Keratinocyte (primary cell): ENCODE measurements at regions not wholly inside any gene's neighbourhood (a gene's known extent, or its start where the extent isn't known, plus 50 kb on each side); places are given as distances from the start of the nearest gene placed in this dataset.

Source experiments
- DNase-seq: peaks from one replicate; pipeline ENCODE4 v3.0.0-alpha.2; 2011; ENCODE audit warnings: low read depth, missing footprints, low spot score
- FAIRE-seq: peaks from 2 replicates; lab custom pipeline; 2011; peaks lifted over from hg19 to GRCh38; lab: Jason Lieb, UNC
- H2AFZ ChIP-seq: 2 replicates; pipeline ENCODE4 v1.6.0; 2012; ENCODE audit warnings: low read length, control low read depth, inconsistent platforms; ENCODE audit not compliant: control insufficient read depth
- H3K27ac ChIP-seq: 2 replicates; pipeline ENCODE4 v1.5.1; 2011; ENCODE audit warnings: low read length; ENCODE audit not compliant: control insufficient read depth, insufficient read depth
- H3K27me3 ChIP-seq: 3 replicates; pipeline ENCODE4 v1.6.0; 2011; ENCODE audit warnings: low read length; ENCODE audit not compliant: control insufficient read depth, insufficient read depth; ENCODE audit errors: extremely low read depth
- H3K36me3 ChIP-seq, 2 experiments: 2 replicates in 1 of 2; 3 replicates in 1 of 2; pipeline ENCODE4 v1.5.1; 2011; ENCODE audit warnings: low read length in 2 of 2, mild to moderate bottlenecking in 1 of 2; ENCODE audit not compliant: control insufficient read depth in 2 of 2, insufficient read depth in 2 of 2; ENCODE audit errors: extremely low read depth in 1 of 2
- H3K4me1 ChIP-seq: 3 replicates; pipeline ENCODE4 v1.5.1; 2011; ENCODE audit warnings: low read length; ENCODE audit not compliant: control insufficient read depth, insufficient read depth; ENCODE audit errors: extremely low read depth
- H3K4me2 ChIP-seq: 3 replicates; pipeline ENCODE4 v1.6.0; 2011; ENCODE audit warnings: low read depth, low read length; ENCODE audit not compliant: control insufficient read depth, insufficient read depth; ENCODE audit errors: extremely low read depth
- H3K4me3 ChIP-seq, 3 experiments: fragments of 200-600 bp in 1 of 3; sonication (generic) in 1 of 3; 2 replicates in 2 of 3; 3 replicates in 1 of 3; pipeline ENCODE4 v1.5.1; 2011 to 2016; ENCODE audit warnings: low read length in 3 of 3, mild to moderate bottlenecking in 3 of 3, control low read depth in 2 of 3, inconsistent platforms in 1 of 3, low read depth in 1 of 3, mixed read lengths in 1 of 3, mixed run types in 1 of 3, moderate library complexity in 1 of 3; ENCODE audit not compliant: control insufficient read depth in 2 of 3, insufficient read depth in 2 of 3; ENCODE audit errors: extremely low read depth in 1 of 3
- H3K79me2 ChIP-seq: 2 replicates; pipeline ENCODE4 v1.6.0; 2012; ENCODE audit warnings: low read length; ENCODE audit not compliant: control insufficient read depth, insufficient read depth
- H3K9ac ChIP-seq: 3 replicates; pipeline ENCODE4 v1.6.0; 2011; ENCODE audit warnings: low read length; ENCODE audit not compliant: control insufficient read depth, insufficient read depth; ENCODE audit errors: extremely low read depth
- H3K9me1 ChIP-seq: 3 replicates; pipeline ENCODE4 v1.6.0; 2011; ENCODE audit warnings: low read length; ENCODE audit not compliant: control insufficient read depth, insufficient read depth; ENCODE audit errors: extremely low read depth
- H3K9me3 ChIP-seq: 2 replicates; pipeline ENCODE4 v1.5.1; 2012; ENCODE audit warnings: low read depth, low read length; ENCODE audit not compliant: control insufficient read depth
- H4K20me1 ChIP-seq: 3 replicates; pipeline ENCODE4 v1.6.0; 2011; ENCODE audit warnings: low read length; ENCODE audit not compliant: control insufficient read depth, insufficient read depth; ENCODE audit errors: extremely low read depth
- EZH2 ChIP-seq: IDR thresholded peaks from one replicate; pipeline ENCODE4 v1.6.1; 2012; ENCODE audit warnings: inconsistent platforms, mild to moderate bottlenecking, low read length, moderate library complexity
- dilution Hi-C: fragments of 300-500 bp; cut with MboI; formaldehyde crosslinking; loops from one replicate; pipeline ENCODE4 v1.7.0; 2020; ENCODE audit warnings: low sequenced_read_pairs; ENCODE audit not compliant: extremely low pct_ligation_motif_present
- TF ChIP-seq, protein P1 (sequence below), 3 experiments: IDR thresholded peaks in 1 of 3; conservative IDR thresholded peaks in 1 of 3; optimal IDR thresholded peaks in 1 of 3; 2 replicates in 2 of 3; 3 replicates in 1 of 3; pipeline versions ENCODE3 to v1.5.1; 2011; ENCODE audit warnings: low read length in 3 of 3, mild to moderate bottlenecking in 3 of 3, moderate library complexity in 2 of 3, control low read depth in 1 of 3, inconsistent platforms in 1 of 3; ENCODE audit not compliant: insufficient read depth in 2 of 3; ENCODE audit errors: extremely low read depth in 1 of 3

DNA sequence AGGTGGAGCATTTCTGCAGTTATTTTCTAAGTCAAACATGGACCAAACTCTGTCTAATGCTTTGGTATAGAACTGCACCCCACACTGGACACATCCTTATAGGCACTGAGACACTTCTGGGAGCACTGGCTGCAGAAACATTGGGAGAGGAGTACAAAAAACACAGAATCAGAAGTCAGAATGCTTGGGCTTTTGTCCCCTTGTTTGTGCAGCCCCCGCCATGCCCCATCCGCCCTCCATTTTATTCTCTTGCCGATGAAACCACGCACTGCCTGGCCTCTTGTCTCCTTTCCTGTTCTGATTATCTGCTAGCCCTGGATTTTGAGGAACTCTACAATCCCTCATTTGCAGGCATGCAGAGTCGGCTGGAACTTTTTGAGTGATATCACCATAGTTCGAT is 1201.2 kb downstream of the TBC1D22A start:
- no peak overlapping the region for H3K4me2 ChIP-seq
- DNase-seq, result no peak
- TF ChIP-seq EZH2, result no peak
- TF ChIP-seq, protein P1, sequence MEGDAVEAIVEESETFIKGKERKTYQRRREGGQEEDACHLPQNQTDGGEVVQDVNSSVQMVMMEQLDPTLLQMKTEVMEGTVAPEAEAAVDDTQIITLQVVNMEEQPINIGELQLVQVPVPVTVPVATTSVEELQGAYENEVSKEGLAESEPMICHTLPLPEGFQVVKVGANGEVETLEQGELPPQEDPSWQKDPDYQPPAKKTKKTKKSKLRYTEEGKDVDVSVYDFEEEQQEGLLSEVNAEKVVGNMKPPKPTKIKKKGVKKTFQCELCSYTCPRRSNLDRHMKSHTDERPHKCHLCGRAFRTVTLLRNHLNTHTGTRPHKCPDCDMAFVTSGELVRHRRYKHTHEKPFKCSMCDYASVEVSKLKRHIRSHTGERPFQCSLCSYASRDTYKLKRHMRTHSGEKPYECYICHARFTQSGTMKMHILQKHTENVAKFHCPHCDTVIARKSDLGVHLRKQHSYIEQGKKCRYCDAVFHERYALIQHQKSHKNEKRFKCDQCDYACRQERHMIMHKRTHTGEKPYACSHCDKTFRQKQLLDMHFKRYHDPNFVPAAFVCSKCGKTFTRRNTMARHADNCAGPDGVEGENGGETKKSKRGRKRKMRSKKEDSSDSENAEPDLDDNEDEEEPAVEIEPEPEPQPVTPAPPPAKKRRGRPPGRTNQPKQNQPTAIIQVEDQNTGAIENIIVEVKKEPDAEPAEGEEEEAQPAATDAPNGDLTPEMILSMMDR (optimal IDR thresholded peaks at IDR 0.05 in 1 of 3, IDR thresholded peaks at IDR 0.05 in 1 of 3, conservative IDR thresholded peaks at IDR 0.05 in 1 of 3; ENCODE audit: extremely low read depth in 1 of 3, insufficient read depth in 2 of 3, low read length in 3 of 3), result no peak
- no peaks in the 10 kb centered on the region for H3K79me2 ChIP-seq
- dilution Hi-C loops, result no loop called here
- peaks cover 8% of the 10 kb centered on the region for H3K9me3 ChIP-seq
- H2AFZ ChIP-seq, result no peak overlapping the region
- H3K27me3 ChIP-seq, result no peaks in the 10 kb centered on the region
- H3K4me3 ChIP-seq, result no peak overlapping the region
- no peak overlapping the region for H3K27ac ChIP-seq
- no peaks in the 10 kb centered on the region for H3K4me1 ChIP-seq
- no peaks in the 10 kb centered on the region for H3K9me1 ChIP-seq
- no peak overlapping the region for H3K9ac ChIP-seq
- H4K20me1 ChIP-seq, result no peaks in the 10 kb centered on the region
- no peaks in the 10 kb centered on the region for H3K36me3 ChIP-seq
- FAIRE-seq, result no peak

DNA sequence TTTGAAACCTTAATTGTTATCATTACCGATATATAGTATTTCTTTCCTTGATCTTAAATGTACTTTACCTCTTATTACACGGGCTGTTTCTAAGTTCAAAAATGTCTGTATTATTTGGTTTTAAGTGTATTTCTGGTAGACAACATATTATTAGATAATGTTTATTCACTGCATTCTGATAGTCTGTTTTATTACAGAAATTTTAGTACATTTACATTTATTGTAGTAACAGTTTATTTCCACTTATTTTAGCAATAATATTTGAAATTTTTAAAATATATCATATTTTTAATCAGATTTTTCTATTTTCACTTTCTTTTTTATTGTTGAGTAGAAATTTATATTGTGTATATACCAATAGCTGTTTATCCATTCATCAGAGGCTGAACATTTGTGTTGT is 1195.2 kb downstream of the TBC1D22A start:
- Histone ChIP-seq H4K20me1 (no peaks in the 10 kb centered on the region), H3K27me3 (no peaks in the 10 kb centered on the region), H3K36me3 (no peaks in the 10 kb centered on the region), H2AFZ (no peak overlapping the region), H3K4me2 (no peak overlapping the region), H3K9me1 (no peaks in the 10 kb centered on the region), H3K79me2 (no peaks in the 10 kb centered on the region), H3K4me1 (no peaks in the 10 kb centered on the region), H3K9me3 (no peaks in the 10 kb centered on the region), H3K9ac (no peak overlapping the region), H3K4me3 (no peak overlapping the region), H3K27ac (no peak overlapping the region)
- dilution Hi-C loops, result no loop called here
- DNase-seq, result no peak
- no peak for TF ChIP-seq EZH2
- FAIRE-seq, result no peak

DNA sequence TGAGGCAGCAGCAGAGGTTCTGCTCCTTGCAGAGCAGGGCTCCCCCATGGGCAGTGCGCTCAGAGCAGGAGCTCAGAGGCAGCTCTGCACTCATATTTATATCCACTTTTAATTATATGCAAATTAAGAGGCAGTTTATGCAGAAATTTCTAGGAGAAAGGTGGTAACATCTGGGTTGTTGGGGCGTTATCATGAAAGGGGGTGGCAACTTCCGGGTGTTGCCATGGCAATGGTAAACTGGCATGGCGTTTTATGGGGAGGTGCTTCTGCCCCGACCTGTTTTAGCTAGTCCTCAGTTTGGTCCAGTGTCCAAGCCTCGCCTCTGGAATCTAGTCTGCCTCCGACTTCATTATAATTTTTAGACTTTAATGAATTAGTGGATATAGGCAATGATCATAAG is 1191.7 kb downstream of the TBC1D22A start:
- H3K4me1 ChIP-seq, result no peaks in the 10 kb centered on the region
- no peak overlapping the region for H3K4me3 ChIP-seq
- DNase-seq, result no peak
- H3K27ac ChIP-seq, result no peak overlapping the region
- H3K9ac ChIP-seq, result no peak overlapping the region
- H3K4me2 ChIP-seq, result no peak overlapping the region
- peaks cover 2% of the 10 kb centered on the region for H3K9me3 ChIP-seq
- no peaks in the 10 kb centered on the region for H4K20me1 ChIP-seq
- dilution Hi-C loops, result no loop called here
- H2AFZ ChIP-seq, result no peak overlapping the region
- H3K27me3 ChIP-seq, result no peaks in the 10 kb centered on the region
- H3K9me1 ChIP-seq, result no peaks in the 10 kb centered on the region
- no peaks in the 10 kb centered on the region for H3K79me2 ChIP-seq
- no peaks in the 10 kb centered on the region for H3K36me3 ChIP-seq
- TF ChIP-seq, protein P1 (optimal IDR thresholded peaks at IDR 0.05 in 1 of 3, IDR thresholded peaks at IDR 0.05 in 1 of 3, conservative IDR thresholded peaks at IDR 0.05 in 1 of 3; ENCODE audit: extremely low read depth in 1 of 3, insufficient read depth in 2 of 3, low read length in 3 of 3), result no peak
- TF ChIP-seq EZH2, result no peak
- no peak for FAIRE-seq
